Breast epithelium (tissue), 4 donors: ENCODE measurements at regions not wholly inside any gene's neighbourhood (a gene's known extent, or its start where the extent isn't known, plus 50 kb on each side); places are given as distances from the start of the nearest gene placed in this dataset.

Experiments
- DNase-seq, 2 donors: peaks; one replicate each; pipeline ENCODE4 v3.0.0-alpha.2; 2019; ENCODE audit warnings: low spot score in 2 of 2
- H3K27ac ChIP-seq, 2 donors: fragments of 200-600 bp; sonication (generic) in 1 of 2; one replicate each; pipeline ENCODE4 v1.5.1; 2016 to 2019; ENCODE audit warnings: mild to moderate bottlenecking in 1 of 2
- H3K27me3 ChIP-seq, 2 donors: fragments of 200-600 bp; sonication (generic) in 1 of 2; one replicate each; pipeline versions ENCODE4 v1.5.1 to v1.6.0; 2017 to 2019; ENCODE audit warnings: control low read depth in 1 of 2, mild to moderate bottlenecking in 1 of 2
- H3K36me3 ChIP-seq: fragments of 200-600 bp; one replicate; pipeline ENCODE4 v1.5.1; 2019
- H3K4me1 ChIP-seq, 2 donors: fragments of 200-600 bp; sonication (generic); one replicate each; pipeline ENCODE4 v1.5.1; 2016 to 2019; ENCODE audit warnings: control low read depth in 1 of 2
- H3K4me3 ChIP-seq, 3 donors: fragments of 200-600 bp; sonication (generic); 1 replicate in 2 of 3; 2 replicates in 1 of 3; pipeline ENCODE4 v1.5.1; 2016 to 2019; ENCODE audit warnings: mild to moderate bottlenecking in 3 of 3, moderate library complexity in 2 of 3
- H3K9me3 ChIP-seq, 2 donors: fragments of 200-600 bp; sonication (generic) in 1 of 2; one replicate each; pipeline ENCODE4 v1.5.1; 2016 to 2019; ENCODE audit warnings: control low read depth in 1 of 2
- POLR2A ChIP-seq: fragments of 450-650 bp; IDR thresholded peaks from one replicate; pipeline ENCODE4 v1.6.1; 2016; ENCODE audit warnings: antibody characterized with exemption, mild to moderate bottlenecking, moderate library complexity
- POLR2AphosphoS5 ChIP-seq, 3 donors: sonication (generic); formaldehyde crosslinking; IDR thresholded peaks; one replicate each; pipeline ENCODE4 v1.6.1; 2017; ENCODE audit warnings: antibody characterized with exemption in 3 of 3
- intact Hi-C: fragments of 100-400 bp; cut with DNase I; formaldehyde crosslinking; loops from one replicate; pipeline ENCODE4 v1.15.1; 2023; ENCODE audit warnings: low total_unique reads
- TF ChIP-seq, protein P1 (sequence below), 3 donors: fragments of 450-650 bp; IDR thresholded peaks; one replicate each; pipeline ENCODE4 v1.5.1; 2016 to 2017; ENCODE audit warnings: antibody characterized with exemption in 3 of 3, mild to moderate bottlenecking in 3 of 3, moderate library complexity in 3 of 3

DNA sequence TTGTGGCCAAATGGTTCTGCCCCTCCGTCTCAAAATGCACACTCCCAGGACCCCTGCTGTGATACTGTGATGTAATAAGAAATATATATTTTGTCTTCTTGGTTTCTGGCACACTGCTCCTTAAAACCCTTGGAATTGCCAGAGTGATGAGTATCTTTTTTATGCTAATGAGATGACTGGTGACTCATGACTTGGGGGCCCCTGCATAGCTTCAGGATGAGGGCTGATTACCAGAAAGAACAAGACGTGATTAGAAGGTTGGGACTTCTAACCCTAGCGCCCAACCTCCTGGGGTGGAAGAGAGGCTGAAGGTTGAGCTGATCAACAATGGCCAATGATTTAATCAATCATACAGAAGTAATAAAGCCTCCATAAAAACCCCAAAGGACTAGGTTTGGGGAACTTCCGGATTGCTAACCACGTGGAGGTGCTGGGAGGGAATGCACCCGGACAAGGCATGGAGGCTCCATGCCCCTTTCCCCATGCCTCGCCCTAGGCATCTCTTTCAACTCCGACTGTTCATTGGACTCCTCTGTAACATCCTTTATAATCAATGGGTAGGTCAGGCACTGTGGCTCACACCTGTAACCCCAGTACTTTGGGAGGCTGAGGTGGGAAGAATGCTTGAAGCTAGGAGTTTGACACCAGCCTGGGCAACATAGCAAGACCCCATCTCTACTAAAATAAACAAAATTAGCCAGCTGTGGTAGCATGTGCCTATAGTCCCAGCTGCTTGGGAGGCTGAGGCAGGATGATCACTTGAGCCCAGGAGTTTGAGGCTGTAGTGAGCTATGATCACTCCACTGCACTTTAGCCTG is 89.1 kb downstream of the HS1BP3 start:
- no peaks in the 10 kb centered on the region for H3K4me1 ChIP-seq
- H3K27me3 ChIP-seq = no peaks in the 10 kb centered on the region
- DNase-seq = no peak
- intact Hi-C loops = no loop called here
- H3K9me3 ChIP-seq = no peaks in the 10 kb centered on the region
- no peak overlapping the region for H3K27ac ChIP-seq
- no peak overlapping the region for H3K4me3 ChIP-seq
- H3K36me3 ChIP-seq = no peaks in the 10 kb centered on the region
- TF ChIP-seq, protein P1, sequence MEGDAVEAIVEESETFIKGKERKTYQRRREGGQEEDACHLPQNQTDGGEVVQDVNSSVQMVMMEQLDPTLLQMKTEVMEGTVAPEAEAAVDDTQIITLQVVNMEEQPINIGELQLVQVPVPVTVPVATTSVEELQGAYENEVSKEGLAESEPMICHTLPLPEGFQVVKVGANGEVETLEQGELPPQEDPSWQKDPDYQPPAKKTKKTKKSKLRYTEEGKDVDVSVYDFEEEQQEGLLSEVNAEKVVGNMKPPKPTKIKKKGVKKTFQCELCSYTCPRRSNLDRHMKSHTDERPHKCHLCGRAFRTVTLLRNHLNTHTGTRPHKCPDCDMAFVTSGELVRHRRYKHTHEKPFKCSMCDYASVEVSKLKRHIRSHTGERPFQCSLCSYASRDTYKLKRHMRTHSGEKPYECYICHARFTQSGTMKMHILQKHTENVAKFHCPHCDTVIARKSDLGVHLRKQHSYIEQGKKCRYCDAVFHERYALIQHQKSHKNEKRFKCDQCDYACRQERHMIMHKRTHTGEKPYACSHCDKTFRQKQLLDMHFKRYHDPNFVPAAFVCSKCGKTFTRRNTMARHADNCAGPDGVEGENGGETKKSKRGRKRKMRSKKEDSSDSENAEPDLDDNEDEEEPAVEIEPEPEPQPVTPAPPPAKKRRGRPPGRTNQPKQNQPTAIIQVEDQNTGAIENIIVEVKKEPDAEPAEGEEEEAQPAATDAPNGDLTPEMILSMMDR (IDR thresholded peaks at IDR 0.05) = no peak
- TF ChIP-seq POLR2A (no peak), POLR2AphosphoS5 (IDR thresholded peaks at IDR 0.05) (no peak)

- Histone ChIP-seq H3K27ac (no peak overlapping the region), H3K36me3 (no peaks in the 10 kb centered on the region), H3K4me1 (no peaks in the 10 kb centered on the region), H3K9me3 (no peaks in the 10 kb centered on the region), H3K4me3 (no peak overlapping the region), H3K27me3 (no peaks in the 10 kb centered on the region)
- intact Hi-C loops = no loop called here
- TF ChIP-seq POLR2A = no peak
- TF ChIP-seq, protein P1 (IDR thresholded peaks at IDR 0.05) = no peak
- TF ChIP-seq POLR2AphosphoS5 (IDR thresholded peaks at IDR 0.05) = no peak
- DNase-seq = no peak
These were observed 88.2 kb downstream of the HS1BP3 start for GRCh38 chr2:20562540-20563225.

- intact Hi-C loops = no loop called here
- no peak for TF ChIP-seq POLR2A
- TF ChIP-seq POLR2AphosphoS5 (IDR thresholded peaks at IDR 0.05) = no peak
- TF ChIP-seq, protein P1 (IDR thresholded peaks at IDR 0.05) = no peak
These were observed 87.6 kb downstream of the HS1BP3 start for GRCh38 chr2:20563251-20563650.

DNA sequence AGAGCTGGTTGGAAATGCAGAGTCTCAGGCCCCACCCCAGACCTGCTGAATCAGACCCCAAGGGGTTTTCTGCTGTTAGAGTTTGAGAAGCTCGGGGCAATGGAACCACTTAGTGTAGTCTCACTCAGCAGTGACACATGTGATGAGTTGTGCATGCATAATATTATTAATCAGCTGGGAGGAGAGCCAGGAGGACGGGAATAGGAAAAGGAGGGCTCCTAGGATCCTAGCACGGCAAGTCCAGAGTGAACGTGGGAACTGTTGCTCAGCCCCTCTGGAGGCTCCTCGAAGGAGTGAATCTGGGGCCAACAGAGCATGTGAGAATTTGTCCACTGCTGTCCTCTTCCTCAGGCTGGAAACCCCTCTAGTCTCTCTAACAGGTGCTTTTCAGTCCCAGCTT is 87.1 kb downstream of the HS1BP3 start:
- H3K27ac ChIP-seq = no peak overlapping the region
- H3K9me3 ChIP-seq = no peaks in the 10 kb centered on the region
- no peak for DNase-seq
- intact Hi-C loops = no loop called here
- H3K36me3 ChIP-seq = no peaks in the 10 kb centered on the region
- TF ChIP-seq, protein P1 (IDR thresholded peaks at IDR 0.05) = no peak
- TF ChIP-seq POLR2AphosphoS5 (IDR thresholded peaks at IDR 0.05) (no peak), POLR2A (no peak)
- no peaks in the 10 kb centered on the region for H3K27me3 ChIP-seq
- H3K4me1 ChIP-seq = no peaks in the 10 kb centered on the region
- H3K4me3 ChIP-seq = no peak overlapping the region

More at GRCh38 chr2:20563251-20563650, 87.6 kb downstream of the HS1BP3 start:
- Histone ChIP-seq H3K27me3 (no peaks in the 10 kb centered on the region), H3K36me3 (no peaks in the 10 kb centered on the region), H3K9me3 (no peaks in the 10 kb centered on the region), H3K4me1 (no peaks in the 10 kb centered on the region), H3K4me3 (no peak overlapping the region), H3K27ac (no peak overlapping the region)
- DNase-seq = no peak

- Histone ChIP-seq H3K27me3 (no peaks in the 10 kb centered on the region), H3K27ac (no peak overlapping the region), H3K9me3 (no peaks in the 10 kb centered on the region), H3K4me3 (no peak overlapping the region), H3K4me1 (no peaks in the 10 kb centered on the region), H3K36me3 (no peaks in the 10 kb centered on the region)
- DNase-seq = no peak
- intact Hi-C loops = no loop called here
- no peak for TF ChIP-seq POLR2AphosphoS5 (IDR thresholded peaks at IDR 0.05)
These were observed 85.7 kb downstream of the HS1BP3 start for GRCh38 chr2:20565101-20565622.
